NOMO-1 treated with DMSO at 0.1 percent for 48 hours (cell line): ENCODE measurements at regions not wholly inside any gene's neighbourhood (a gene's known extent, or its start where the extent isn't known, plus 50 kb on each side); places are given as distances from the start of the nearest gene placed in this dataset.

Source experiments
- DNase-seq: peaks from one replicate; lab custom pipeline; 2025; ENCODE audit not compliant: unreplicated experiment; lab: John Stamatoyannopoulos, UW

DNA sequence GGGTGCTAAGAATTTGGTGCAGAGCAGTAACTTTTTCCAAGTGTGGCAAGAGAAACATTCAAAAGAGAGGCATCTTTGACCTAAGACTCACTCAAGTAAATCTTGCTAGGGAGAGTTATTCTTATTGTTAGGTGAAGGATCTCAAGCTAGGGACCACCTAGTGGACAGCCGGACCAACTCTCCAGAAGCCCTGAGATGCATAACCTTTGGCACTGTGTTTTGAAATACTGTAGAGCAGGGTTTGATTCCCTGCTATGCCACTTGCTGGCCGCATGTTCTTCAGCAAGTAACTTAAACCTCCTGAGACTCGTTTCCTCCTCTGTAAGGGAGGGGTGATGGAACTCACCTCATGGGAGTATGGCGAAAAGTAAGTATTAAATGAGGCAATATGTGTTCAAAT is 336.1 kb upstream of the ADAMTSL1 start:
- DNase-seq, result no peak

DNA sequence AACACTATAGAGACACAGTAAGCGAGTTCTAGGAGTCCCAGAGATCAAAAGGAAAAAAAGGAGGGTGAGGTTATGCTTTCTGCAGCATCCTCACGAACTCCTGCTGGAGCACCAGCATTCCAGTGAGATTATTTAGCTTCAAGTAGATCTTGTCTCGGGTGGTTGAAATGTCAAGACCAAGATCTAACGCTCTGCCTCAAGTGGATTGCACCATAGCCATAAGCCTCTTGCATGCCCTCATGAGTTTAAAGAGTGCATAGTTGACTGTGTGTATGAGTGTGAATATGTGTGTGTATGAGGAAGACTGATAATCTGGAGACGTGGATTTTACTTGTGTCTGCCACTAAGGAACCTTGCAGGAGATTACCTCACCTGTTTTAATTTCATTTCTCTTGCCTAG is 335.3 kb upstream of the ADAMTSL1 start:
- no peak for DNase-seq

DNA sequence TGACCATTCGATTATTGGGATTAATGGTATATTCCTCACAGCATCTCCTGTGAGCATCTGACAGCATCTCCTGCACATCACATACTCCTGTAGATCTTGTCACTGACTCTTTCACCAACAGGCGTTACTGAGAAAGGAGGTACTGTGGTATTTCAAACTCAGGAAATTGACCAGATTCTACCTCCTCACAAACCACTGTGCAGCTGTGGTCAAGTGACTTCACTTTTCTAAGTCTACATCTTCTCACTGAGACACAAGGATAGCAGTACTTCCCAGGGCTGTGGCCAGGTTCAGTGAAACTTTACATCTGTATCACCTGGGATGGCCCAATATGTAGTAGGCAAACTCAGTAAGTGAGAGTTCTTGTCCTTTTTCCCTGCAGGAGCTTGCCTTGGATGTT is 332.3 kb upstream of the ADAMTSL1 start:
- DNase-seq, result no peak

DNA sequence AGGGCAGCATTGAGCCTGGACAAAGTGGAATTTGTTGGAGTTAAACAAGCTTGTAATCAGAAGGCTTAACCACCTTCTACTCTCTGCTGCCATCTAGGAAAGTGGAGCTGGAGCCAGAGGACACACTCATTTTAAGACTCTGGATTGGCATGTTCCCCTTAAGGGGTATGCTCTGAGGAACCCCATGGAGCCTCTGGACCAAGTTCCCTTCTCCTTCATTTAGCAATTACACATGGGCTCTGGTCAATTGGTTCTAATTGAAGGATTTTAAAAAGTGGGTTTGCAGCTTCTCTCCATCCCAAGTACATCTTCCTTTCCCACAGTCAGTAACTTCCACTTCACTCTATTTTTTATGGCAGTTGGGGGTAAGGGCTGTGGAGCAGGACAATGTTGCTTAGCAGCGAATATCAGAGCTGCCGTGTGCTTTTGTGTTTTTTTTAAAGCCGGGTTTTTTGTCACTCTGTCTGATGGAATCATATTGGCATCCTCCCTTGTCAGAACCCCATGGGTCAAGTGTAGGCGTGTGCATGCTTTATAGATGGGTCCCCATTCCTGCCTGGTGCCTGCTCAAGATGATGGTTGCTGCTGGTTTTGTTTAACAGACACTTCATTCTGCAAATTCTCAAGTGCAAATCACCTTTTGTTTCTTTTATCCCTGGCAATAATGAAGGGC is 330.7 kb upstream of the ADAMTSL1 start:
- no peak for DNase-seq

DNA sequence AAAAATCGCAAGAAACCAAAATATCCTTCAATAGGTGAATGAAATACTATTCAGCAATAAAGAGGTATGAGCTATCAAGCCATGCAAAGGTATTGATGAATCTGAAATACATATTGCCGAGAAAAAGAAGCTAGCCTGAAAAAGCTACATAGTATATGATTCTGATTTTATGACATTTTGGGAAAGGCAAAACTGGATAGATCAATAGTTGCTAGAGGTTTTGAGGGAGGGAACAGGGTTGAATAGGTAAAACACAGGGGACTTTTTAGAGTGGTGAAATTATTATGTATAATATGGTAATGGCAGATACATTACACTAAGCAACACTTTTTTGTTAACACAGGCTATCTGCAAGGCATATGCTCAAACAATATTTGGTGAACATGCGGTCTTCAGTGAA is 327.6 kb upstream of the ADAMTSL1 start:
- DNase-seq, result no peak

DNA sequence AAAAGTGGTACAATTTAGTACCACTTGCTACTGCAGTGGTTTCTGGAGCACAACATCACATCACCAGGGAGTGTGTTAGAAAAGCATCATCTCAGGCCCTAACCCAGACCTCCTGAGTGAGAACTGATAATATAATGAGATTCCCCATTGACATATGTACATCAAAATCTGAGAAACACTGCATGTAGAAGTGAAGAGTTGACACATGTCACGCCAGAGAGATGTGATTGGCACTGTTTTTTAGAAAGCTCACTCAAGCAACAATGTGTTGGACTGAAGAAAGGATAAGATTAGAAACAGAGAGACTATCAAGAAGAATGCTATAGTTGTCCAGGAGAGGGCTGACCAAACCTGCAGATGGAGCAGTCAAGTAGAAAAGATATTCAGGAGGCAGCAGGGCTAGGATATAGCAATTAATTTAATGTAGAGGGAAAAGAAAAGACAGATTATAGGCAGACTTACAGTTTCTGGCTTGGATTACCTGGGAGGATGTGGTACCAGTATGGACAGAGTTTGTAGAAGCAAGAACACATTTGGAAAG is 324.4 kb upstream of the ADAMTSL1 start:
- no peak for DNase-seq

DNA sequence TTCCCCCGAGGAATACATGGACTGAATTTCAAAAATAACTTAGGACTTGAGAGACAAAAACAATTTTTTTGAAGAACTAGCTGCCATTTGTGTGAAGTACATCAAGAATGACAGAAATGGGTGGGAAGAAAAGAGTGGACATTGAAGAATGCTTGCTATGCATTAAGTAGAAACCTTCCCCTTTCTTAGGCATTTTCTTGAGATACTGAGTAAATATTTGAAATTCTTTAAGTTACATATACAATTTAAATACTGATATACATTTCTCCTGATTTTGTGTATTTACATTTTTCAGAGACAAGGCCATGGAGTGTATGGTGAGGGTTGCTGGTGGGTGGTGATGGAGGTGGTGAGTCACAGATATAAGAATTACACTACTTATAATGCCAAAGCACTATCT is 319.3 kb upstream of the ADAMTSL1 start:
- DNase-seq, result no peak

DNA sequence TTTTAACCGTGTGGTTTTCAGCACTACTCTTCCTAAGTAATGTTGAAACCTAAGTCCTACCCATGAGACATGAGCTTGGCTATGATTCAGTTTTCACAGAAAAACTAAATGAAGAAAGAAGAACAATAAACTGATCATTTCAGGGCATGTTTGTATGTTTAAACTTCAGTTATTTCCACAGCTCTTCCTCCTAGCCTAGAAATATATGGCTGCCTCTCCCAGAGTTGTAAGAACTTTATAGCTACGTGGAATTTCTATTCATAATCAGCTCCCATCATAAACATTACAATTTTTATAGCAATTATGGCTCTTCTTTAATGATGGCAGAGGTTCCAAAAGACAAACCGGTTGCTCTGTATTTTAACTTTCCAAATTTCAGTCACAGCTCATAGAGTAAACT is 314.7 kb upstream of the ADAMTSL1 start:
- no peak for DNase-seq

DNA sequence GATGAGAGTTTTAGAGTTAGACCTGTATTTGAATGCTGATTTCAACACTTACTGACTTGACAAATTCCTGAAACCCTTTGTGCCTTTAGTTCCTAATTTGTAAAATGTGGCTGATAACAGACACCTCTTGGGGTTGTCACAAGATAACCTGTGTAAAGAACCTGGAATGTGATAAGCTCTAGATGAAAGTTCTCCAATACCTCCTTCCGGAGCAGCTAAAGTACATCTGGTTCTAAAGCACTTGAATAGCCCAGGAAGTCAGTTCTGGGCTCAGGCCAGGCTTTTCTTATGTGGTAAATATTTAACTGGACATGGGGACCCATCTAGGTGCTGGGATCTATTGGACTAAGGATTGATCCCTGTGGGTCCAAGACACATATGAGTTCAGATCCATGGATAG is 310.8 kb upstream of the ADAMTSL1 start:
- no peak for DNase-seq

DNA sequence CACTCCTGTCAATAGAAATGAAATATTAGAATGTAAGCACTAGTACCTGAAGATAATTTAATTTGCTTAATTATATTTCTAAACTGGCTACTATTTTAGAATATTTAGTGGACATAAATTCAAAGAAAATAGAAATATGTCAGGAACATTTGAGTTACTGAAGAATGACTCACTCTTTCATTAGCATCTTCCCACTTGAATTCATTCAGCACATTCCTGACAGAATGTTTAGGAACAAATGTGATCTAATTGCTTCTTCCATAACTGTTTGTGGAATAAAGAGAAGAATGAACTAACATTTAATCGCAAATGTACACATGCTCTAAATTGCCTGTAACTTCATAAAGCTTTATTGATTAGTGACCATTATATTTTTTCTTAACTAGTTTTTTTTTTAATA is 306.2 kb upstream of the ADAMTSL1 start:
- DNase-seq, result no peak

DNA sequence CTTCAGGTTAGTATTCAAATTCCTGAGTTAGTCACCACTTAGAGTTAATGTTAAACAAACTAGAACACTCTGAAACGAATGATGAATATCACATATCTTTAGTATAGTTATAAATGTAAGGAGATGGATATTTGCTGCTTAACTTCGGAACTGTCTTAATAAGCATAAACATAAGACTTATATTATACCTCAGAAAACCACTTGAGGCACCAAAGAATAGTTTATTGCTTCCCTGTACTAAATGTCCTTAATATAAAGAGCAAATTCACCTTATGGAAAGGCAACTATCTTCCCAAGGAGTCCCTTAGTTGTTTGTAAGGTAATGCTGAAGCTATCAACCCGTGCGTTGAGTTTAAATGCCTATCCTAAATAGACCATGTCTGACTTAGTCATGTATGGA is 300.0 kb upstream of the ADAMTSL1 start:
- no peak for DNase-seq

DNA sequence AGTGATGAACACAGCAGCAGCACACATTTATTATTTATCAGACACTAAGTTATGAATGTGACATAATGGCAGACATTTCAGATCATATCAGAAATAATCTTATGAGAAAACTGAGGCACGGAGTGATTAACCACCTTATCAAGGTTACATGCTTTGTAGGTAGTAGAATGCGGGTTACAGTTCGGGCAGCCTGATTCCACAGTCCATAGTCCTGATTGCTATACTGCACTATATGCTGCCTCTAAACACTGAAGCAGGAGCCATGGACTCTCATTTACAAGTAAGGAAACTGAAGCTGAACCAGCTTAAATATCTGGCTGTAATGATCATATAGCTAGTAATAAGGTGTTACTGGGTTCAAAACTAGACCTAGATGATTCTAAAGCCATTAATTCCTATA is 291.3 kb upstream of the ADAMTSL1 start:
- DNase-seq, result no peak

DNA sequence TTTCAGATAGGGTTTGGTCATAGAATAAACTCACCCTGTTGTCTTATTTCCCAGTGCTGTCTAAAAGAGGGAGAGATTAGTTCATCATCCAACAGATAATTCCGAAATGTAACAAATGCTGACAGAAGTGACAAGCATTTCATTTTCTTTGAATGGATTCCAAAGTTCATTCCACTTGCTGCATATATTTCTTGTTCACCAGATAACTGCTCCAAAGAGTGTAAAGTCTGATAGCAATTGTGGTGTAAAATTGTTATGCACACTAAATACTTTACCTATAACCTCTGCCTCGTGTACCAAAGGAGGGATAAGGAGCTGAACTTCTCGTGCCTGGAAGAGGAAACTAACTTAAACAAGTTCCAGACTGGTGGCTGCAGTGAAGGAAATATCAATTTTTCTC is 290.0 kb upstream of the ADAMTSL1 start:
- no peak for DNase-seq

DNA sequence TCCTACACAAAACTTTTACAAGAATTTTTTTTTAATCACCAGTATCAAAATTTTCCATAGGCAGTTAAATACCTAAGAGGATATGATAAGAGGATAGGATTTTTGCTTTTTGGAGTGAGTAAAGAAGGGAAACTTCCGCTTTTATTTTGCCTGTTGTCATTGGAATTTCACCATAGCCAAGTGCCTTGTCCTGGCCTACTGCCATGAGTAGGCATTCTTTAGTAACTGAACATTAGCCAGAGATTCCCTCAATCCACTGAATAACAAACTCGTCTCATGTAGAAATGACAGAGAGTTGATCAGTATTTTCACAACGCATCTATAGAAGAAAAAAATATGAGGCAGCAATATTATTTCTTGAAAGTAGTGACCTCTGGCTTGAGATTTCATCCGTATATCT is 289.6 kb upstream of the ADAMTSL1 start:
- no peak for DNase-seq

DNA sequence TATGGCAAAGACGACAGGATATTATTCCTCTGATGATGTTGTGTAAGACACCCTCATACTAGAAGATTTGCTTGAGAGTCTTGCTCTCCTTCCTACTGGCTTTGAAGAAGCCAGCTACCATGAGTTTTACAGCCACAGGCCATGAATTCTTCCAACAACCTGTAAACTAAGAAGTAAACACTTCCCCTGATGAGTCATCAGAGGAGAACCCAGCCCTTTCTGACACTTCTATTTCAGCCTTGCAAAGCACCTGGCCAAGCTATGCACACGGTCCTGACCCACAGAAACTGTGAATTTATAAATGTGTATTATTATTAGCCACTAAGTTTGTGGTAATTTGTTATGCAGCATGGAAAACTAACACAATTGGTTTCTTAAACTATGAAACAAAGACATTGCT is 288.8 kb upstream of the ADAMTSL1 start:
- no peak for DNase-seq

DNA sequence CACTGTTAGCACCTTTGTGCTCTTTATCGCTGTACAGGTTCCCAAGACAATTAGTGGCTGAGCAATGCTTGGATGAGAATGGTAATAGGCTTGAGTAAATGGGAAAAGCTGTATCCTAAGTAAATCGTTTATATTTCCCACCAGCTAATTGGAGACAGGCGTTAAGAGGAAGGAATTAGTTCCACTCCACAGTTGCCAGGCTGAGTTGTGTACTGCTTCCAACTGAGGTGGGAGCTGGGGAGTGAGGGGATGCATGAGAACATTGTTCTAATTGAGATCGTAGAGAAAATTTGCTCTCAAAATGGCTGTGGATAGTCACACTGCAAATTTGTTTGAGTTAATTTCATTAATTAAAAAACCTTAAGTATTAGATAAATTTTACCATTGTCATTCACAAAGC is 285.0 kb upstream of the ADAMTSL1 start:
- no peak for DNase-seq

DNA sequence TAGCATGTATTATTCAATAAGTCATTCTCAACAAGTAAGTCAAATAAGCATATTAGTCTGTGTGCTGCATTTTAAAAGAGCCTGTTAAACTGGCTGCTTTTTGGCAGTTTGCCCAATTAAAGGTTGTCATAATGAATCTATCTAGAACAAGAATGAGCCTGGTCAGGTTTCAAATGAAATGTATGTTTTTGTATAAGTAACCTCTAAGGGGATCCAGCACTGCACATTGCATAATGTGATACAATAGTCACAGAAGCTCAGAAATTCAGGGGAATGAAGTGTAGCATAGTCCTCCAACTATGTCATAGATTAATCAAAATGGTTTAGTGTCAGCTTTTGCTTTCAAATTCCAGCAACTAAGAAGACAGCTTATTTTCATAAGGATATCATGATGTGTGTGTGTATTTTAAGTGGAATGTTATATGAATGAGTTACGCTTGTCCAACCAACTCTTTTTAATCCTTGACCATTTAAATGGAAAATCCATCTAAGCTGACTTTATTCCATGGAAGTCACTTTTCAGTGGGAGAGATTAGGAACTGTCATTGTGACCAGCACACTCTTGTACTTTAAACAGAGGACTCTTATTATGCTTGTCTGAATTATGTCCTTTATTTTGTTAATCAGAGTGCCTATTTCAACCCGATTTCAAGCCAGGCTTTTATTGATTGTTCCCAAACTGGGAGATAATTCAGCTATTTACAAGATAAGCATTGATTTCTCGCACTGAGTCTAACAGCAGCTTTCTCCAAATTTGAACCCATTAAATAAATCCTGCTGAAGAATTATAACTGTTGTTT is 283.9 kb upstream of the ADAMTSL1 start:
- no peak for DNase-seq

DNA sequence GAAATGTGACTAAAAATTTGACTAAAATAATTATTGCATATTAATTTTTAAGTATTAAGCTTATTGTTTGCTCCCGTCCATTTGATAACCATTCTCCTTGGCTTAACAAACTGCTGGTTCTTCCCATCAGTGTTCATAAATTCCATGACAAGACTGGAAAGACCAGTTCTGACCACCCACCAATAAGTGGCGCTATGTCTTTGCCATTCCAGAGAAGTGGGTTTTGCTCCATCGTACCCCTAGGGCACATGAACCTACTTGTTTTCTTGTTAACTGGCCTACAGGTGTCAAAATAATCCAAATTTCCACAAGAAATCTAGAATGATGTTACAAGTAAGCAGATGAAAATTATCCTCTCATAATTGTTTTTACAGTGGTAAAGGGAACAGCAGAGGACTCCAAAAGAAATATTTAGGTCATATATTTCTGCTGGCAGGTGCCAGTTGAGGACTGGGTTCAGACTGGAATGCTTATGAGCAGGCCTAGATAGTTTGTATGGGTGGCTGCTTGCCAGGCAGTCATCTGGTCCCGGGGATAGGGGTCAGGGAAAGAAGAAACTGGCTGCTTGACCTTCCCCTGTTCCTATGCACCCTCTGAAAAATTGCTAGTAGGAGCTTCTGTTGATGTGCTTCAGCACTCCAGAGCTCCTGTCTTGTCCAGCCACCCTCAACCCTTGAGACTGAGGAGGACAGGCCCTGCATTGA is 283.1 kb upstream of the ADAMTSL1 start:
- DNase-seq, result no peak

DNA sequence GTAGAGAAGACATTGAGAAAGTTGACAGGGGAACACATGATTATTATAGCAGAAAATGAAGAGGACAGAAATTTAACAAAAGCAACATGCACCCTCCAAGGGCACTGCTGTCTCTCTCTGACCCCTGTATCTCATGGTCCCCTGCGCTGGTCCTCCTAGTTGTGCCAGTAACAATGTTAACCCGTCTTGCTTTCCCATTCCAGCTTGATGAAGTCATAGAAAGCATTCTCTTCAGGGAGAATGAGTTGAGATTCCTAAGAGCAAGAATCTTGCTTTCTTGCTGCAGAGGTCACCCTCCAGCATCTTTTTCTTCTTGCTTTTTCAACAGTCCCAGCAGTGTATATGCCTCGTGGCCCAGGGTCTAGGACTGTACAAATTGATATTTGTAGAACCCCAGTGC is 279.6 kb upstream of the ADAMTSL1 start:
- DNase-seq, result no peak

DNA sequence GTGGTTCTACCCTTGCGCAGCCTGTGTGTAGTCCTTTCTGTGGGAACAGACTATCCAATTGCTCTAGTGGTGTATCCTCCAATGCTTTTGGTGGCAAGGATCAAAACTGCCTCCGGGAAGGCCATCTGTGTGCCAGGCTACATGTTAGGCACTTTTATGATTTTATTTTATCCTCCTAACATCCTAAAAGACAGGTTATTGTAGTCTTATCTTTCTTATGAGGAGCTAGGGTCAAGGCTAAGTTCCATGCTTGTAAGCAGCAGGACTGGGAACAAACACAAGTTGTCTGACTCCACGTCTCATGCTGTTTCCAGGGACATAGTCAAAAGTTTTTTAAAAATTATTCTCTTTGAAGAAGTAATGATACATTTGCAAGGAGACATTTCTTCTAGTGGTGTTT is 278.7 kb upstream of the ADAMTSL1 start:
- DNase-seq, result no peak

DNA sequence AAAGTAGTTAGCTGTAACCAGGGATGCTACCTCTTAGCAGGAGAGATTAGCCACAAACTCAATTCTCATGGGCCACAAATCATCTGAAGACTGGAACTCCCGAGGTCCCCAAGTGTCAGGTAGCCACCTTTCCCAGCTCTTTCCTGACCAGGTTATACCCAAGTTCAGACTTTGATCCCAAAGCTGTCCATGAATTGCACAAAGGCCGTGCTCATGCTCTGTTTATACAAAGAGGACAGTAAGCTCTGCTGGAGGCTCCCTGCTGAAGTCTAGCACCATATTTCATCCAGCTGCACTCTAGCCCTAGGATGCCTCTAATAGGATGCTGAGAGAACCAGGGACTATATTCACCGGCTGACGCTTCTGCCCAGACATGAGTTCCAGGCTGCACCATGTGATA is 271.0 kb upstream of the ADAMTSL1 start:
- no peak for DNase-seq

DNA sequence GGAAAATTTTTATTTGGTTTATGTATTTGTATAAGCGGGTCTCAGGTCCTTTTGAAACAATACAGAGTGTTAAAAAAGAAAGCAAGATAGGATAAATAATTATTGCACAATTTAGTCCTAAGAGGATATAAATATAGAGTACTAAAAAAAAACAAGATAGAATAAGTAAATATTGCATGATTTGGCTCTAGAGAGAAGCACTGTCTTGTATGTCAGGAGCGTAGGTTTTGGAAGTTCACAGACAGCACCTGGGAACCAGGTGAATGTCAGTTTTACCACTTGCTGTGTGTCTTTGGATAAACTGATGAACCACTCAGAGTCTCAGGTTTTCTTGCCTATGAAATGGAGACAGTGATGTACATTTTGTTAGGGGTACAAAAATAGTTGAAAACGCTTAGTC is 266.2 kb upstream of the ADAMTSL1 start:
- DNase-seq, result no peak
